ENCODE measurements at regions not wholly inside any gene's neighbourhood (a gene's known extent, or its start where the extent isn't known, plus 50 kb on each side); places are given as distances from the start of the nearest gene placed in this dataset.
A peak's percentile ranks its signal among the peaks of the same experiment; 100 is the strongest.
"Not testable (repeated sequence)": the region's sequence is repeated elsewhere in the genome, so short reads cannot be mapped to it uniquely, and the experiment has no call there.

- no peak overlapping the region for H3K4me3 Mint-ChIP-seq
- DNase-seq (no peak), ATAC-seq (no peak)
- TF ChIP-seq, protein P1, sequence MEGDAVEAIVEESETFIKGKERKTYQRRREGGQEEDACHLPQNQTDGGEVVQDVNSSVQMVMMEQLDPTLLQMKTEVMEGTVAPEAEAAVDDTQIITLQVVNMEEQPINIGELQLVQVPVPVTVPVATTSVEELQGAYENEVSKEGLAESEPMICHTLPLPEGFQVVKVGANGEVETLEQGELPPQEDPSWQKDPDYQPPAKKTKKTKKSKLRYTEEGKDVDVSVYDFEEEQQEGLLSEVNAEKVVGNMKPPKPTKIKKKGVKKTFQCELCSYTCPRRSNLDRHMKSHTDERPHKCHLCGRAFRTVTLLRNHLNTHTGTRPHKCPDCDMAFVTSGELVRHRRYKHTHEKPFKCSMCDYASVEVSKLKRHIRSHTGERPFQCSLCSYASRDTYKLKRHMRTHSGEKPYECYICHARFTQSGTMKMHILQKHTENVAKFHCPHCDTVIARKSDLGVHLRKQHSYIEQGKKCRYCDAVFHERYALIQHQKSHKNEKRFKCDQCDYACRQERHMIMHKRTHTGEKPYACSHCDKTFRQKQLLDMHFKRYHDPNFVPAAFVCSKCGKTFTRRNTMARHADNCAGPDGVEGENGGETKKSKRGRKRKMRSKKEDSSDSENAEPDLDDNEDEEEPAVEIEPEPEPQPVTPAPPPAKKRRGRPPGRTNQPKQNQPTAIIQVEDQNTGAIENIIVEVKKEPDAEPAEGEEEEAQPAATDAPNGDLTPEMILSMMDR (IDR thresholded peaks at IDR 0.05), result no peak
- intact Hi-C loops (cut with micrococcal nuclease), result no loop called here
- H3K36me3 Mint-ChIP-seq (ENCODE audit: low read depth), result no peaks in the 10 kb centered on the region
- no peaks in the 10 kb centered on the region for H3K27me3 Mint-ChIP-seq
- H3K9me3 Mint-ChIP-seq, result no peaks in the 10 kb centered on the region
- no peaks in the 10 kb centered on the region for H3K4me1 Mint-ChIP-seq (ENCODE audit: low read depth)
- CTCF ChIA-PET, result no interaction called here
- POLR2A ChIA-PET, result interaction anchor here (0.7 kb wide), 1 partner anchor 34 kb away, joined by 3 read pairs; no protein-coding TSS in a partner anchor
- H3K27ac Mint-ChIP-seq, result no peak overlapping the region
These were observed 158.1 kb upstream of the RPS23 start for GRCh38 chr5:82436291-82436690.

DNA sequence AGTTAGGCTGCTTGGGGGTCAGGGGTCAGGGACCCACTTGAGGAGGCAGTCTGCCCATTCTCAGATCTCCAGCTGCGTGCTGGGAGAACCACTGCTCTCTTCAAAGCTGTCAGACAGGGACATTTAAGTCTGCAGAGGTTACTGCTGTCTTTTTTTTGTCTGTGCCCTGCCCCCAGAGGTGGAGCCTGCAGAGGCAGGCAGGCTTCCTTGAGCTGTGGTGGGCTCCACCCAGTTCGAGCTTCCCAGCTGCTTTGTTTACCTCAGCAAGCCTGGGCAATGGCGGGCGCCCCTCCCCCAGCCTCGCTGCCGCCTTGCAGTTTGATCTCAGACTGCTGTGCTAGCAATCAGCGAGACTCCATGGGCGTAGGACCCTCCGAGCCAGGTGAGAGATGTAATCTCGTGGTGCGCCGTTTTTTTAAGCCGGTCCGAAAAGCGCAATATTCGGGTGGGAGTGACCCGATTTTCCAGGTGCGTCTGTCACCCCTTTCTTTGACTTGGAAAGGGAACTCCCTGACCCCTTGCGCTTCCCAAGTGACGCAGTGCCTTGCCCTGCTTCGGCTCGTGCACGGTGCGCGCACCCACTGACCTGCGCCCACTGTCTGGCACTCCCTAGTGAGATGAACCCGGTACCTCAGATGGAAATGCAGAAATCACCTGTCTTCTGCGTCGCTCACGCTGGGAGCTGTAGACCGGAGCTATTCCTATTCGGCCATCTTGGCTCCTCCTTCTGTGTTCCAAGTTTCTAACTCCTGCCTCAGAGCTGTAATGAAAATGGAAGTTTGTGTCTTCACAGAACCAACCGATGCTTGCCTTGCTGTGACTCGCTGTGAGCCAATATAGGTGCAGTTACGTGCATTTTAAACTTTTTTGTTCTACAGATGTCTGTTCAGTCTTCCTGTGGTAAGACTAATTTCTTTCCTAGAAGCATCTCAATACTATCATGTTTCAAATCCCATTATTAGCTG lies 156.8 kb upstream of the RPS23 start:
- H3K4me1 Mint-ChIP-seq (ENCODE audit: low read depth); intact Hi-C loops (cut with micrococcal nuclease); H3K36me3 Mint-ChIP-seq (ENCODE audit: low read depth); H3K27me3 Mint-ChIP-seq; H3K9me3 Mint-ChIP-seq; POLR2A ChIA-PET; H3K27ac Mint-ChIP-seq; DNase-seq; ATAC-seq; CTCF ChIA-PET: not testable (repeated sequence)
- H3K4me3 Mint-ChIP-seq, result peak overlapping the region; percentile 31

GRCh38 chr5:82426464-82427154 lies 148.5 kb upstream of the RPS23 start:
- TF ChIP-seq, protein P1 (IDR thresholded peaks at IDR 0.05), result no peak
- no peak overlapping the region for H3K27ac Mint-ChIP-seq
- H3K36me3 Mint-ChIP-seq (ENCODE audit: low read depth), result no peaks in the 10 kb centered on the region
- POLR2A ChIA-PET, result no interaction called here
- H3K4me1 Mint-ChIP-seq (ENCODE audit: low read depth), result no peaks in the 10 kb centered on the region
- DNase-seq (no peak), ATAC-seq (no peak)
- intact Hi-C loops (cut with micrococcal nuclease), result no loop called here
- no peaks in the 10 kb centered on the region for H3K9me3 Mint-ChIP-seq
- no peak overlapping the region for H3K4me3 Mint-ChIP-seq
- CTCF ChIA-PET, result interaction anchor here (1.2 kb wide), 1 partner anchor 62 kb away, joined by 3 read pairs; no protein-coding TSS in a partner anchor
- H3K27me3 Mint-ChIP-seq, result peaks cover 1% of the 10 kb centered on the region

GRCh38 chr5:82425591-82425990 lies 147.4 kb upstream of the RPS23 start:
- no peaks in the 10 kb centered on the region for H3K36me3 Mint-ChIP-seq (ENCODE audit: low read depth)

DNA sequence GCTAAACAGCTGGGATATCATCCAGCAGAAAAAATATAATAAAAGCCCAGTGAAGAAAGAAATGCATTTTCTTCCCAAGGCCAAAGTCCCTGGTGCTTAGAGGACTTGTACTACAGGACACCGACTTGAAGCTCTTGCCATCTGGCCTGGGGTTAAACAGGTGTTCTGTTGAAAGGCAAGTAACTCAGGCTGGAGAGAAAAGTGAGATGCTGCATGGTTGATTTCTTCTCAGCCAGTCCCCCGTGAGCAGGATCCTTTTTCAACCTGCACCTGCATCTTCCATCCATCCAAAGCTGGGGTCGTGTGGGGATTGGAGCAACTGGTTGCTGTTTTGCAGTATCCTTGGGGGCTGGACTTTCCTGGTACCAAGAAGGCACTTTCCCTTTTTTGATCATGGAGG lies 146.1 kb upstream of the RPS23 start:
- H3K4me3 Mint-ChIP-seq, result no peak overlapping the region
- DNase-seq, result no peak
- intact Hi-C loops (cut with micrococcal nuclease), result no loop called here
- ChIA-PET CTCF (no interaction called here), POLR2A (no interaction called here)
- TF ChIP-seq, protein P1 (IDR thresholded peaks at IDR 0.05), result no peak
- H3K36me3 Mint-ChIP-seq (ENCODE audit: low read depth), result no peaks in the 10 kb centered on the region
- H3K9me3 Mint-ChIP-seq, result no peaks in the 10 kb centered on the region
- no peak for ATAC-seq
- peaks cover 1% of the 10 kb centered on the region for H3K27me3 Mint-ChIP-seq
- H3K4me1 Mint-ChIP-seq (ENCODE audit: low read depth), result no peaks in the 10 kb centered on the region
- H3K27ac Mint-ChIP-seq, result no peak overlapping the region

More at GRCh38 chr5:82425591-82425990, 147.4 kb upstream of the RPS23 start:
- H3K4me1 Mint-ChIP-seq (ENCODE audit: low read depth), result no peaks in the 10 kb centered on the region
- H3K27me3 Mint-ChIP-seq, result peaks cover 1% of the 10 kb centered on the region
- ATAC-seq, result no peak
- H3K4me3 Mint-ChIP-seq, result no peak overlapping the region
- TF ChIP-seq, protein P1 (IDR thresholded peaks at IDR 0.05), result no peak
- ChIA-PET POLR2A (interaction anchor here (0.6 kb wide), 1 partner anchor 371 kb away, joined by 3 read pairs; no protein-coding TSS in a partner anchor), CTCF (no interaction called here)
- H3K9me3 Mint-ChIP-seq, result no peaks in the 10 kb centered on the region
- no peak overlapping the region for H3K27ac Mint-ChIP-seq
- intact Hi-C loops (cut with micrococcal nuclease), result no loop called here
- no peak for DNase-seq
